ENCODE measurements at regions not wholly inside any gene's neighbourhood (a gene's known extent, or its start where the extent isn't known, plus 50 kb on each side); places are given as distances from the start of the nearest gene placed in this dataset.

DNA sequence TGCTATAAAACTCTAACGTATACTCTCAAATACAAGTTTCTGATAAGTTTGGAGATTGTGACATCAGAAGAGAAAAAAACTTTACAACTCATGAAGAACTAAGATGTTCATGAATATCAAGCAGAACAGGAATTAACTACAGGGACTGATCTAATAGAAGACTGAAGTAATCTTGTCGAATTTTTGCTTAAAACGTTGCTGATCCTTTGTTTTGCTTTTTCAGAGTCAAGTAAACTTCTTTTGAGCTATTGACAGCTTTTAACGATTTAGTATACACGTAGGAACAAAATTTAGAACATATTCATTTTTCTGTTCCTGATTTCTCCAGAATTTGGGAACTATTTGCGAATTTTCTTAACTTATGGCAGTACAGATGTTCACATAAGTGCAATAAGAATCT is 610.2 kb downstream of the SI start:
- H3K4me3 Mint-ChIP-seq: no peak overlapping the region
- H3K9ac ChIP-seq (ENCODE audit: extremely low read depth, insufficient read length, low read length): no peak overlapping the region
- H4K5ac ChIP-seq (ENCODE audit: insufficient read length, low read depth, low read length): no peak overlapping the region
- H2BK15ac ChIP-seq (ENCODE audit: low read depth, low read length): no peak overlapping the region
- H3K4ac ChIP-seq (ENCODE audit: low read depth, low read length): no peak overlapping the region
- H3K23ac ChIP-seq (ENCODE audit: insufficient read length, low read depth, low read length): no peak overlapping the region
- H4K8ac ChIP-seq (replicated peaks; ENCODE audit: insufficient read length, low read depth, low read length): no peak overlapping the region
- H4K20me1 ChIP-seq (ENCODE audit: control insufficient read depth, insufficient read depth, insufficient read length): no peaks in the 10 kb centered on the region
- no peak overlapping the region for H2AFZ ChIP-seq (ENCODE audit: low read length)
- no peak overlapping the region for H4K91ac ChIP-seq (ENCODE audit: insufficient read length, low read depth, low read length)
- no peaks in the 10 kb centered on the region for H3K27me3 Mint-ChIP-seq (ENCODE audit: low read depth)
- no peaks in the 10 kb centered on the region for H3K4me1 ChIP-seq (ENCODE audit: insufficient read depth, low read length)
- no peak overlapping the region for H2BK120ac ChIP-seq (ENCODE audit: low read depth, low read length, poor library complexity, severe bottlenecking)
- no CpG with 5 or more reads among the region's 6 CpGs for WGBS (ENCODE audit: extremely low coverage, insufficient read length, low lambda C conversion rate)
- no peaks in the 10 kb centered on the region for H3K9me3 ChIP-seq (ENCODE audit: control insufficient read depth, low read depth, low read length)
- no peak overlapping the region for H3T11ph ChIP-seq (ENCODE audit: low read length)
- no peak overlapping the region for H3K56ac ChIP-seq (ENCODE audit: insufficient read length, low read depth, low read length)
- H3K27ac ChIP-seq (ENCODE audit: insufficient read length, low read depth, low read length): no peak overlapping the region
- no peak overlapping the region for H2AK5ac ChIP-seq (ENCODE audit: insufficient read length, low read length)
- H3K79me1 ChIP-seq (ENCODE audit: insufficient read depth, low read depth, low read length, poor library complexity, severe bottlenecking): no peaks in the 10 kb centered on the region
- no peak for DNase-seq
- H3K9me3 Mint-ChIP-seq: peaks cover 28 to 39% of the 10 kb centered on the region in 2 experiments
- no peak overlapping the region for H3K4me2 ChIP-seq (ENCODE audit: insufficient read depth, insufficient read length, low read length)
- H3K18ac ChIP-seq (ENCODE audit: insufficient read length, low read depth, low read length): no peak overlapping the region
- no peaks in the 10 kb centered on the region for H3K79me2 ChIP-seq (ENCODE audit: insufficient read depth, low read length)
- no peaks in the 10 kb centered on the region for H3K23me2 ChIP-seq (ENCODE audit: insufficient read length, low read depth, low read length, poor library complexity, severe bottlenecking)
- H2BK20ac ChIP-seq (ENCODE audit: low read depth, low read length, poor library complexity, severe bottlenecking): no peak overlapping the region
- no peak overlapping the region for H2BK5ac ChIP-seq (ENCODE audit: insufficient read length, low read length)
- H3K4me1 Mint-ChIP-seq: no peaks in the 10 kb centered on the region
- peaks cover 6 to 29% (median 14%) of the 10 kb centered on the region in 3 experiments; a peak in 6 of 7 replicates for H3K36me3 Mint-ChIP-seq (ENCODE audit: insufficient read depth in 1 of 3, low read depth in 3 of 3)
- no peaks in the 10 kb centered on the region for H3K27me3 ChIP-seq (ENCODE audit: insufficient read depth, low read length)
- TF ChIP-seq, protein P1, sequence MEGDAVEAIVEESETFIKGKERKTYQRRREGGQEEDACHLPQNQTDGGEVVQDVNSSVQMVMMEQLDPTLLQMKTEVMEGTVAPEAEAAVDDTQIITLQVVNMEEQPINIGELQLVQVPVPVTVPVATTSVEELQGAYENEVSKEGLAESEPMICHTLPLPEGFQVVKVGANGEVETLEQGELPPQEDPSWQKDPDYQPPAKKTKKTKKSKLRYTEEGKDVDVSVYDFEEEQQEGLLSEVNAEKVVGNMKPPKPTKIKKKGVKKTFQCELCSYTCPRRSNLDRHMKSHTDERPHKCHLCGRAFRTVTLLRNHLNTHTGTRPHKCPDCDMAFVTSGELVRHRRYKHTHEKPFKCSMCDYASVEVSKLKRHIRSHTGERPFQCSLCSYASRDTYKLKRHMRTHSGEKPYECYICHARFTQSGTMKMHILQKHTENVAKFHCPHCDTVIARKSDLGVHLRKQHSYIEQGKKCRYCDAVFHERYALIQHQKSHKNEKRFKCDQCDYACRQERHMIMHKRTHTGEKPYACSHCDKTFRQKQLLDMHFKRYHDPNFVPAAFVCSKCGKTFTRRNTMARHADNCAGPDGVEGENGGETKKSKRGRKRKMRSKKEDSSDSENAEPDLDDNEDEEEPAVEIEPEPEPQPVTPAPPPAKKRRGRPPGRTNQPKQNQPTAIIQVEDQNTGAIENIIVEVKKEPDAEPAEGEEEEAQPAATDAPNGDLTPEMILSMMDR (conservative IDR thresholded peaks at IDR 0.05): no peak
- H3K14ac ChIP-seq (ENCODE audit: insufficient read depth, low read length): no peak overlapping the region
- H3K27ac Mint-ChIP-seq: no peak overlapping the region
- no peak overlapping the region for H2BK12ac ChIP-seq (ENCODE audit: insufficient read length, low read depth, low read length)
